ENCODE measurements at regions not wholly inside any gene's neighbourhood (a gene's known extent, or its start where the extent isn't known, plus 50 kb on each side); places are given as distances from the start of the nearest gene placed in this dataset.
A peak's percentile ranks its signal among the peaks of the same experiment; 100 is the strongest.

GRCh38 chr3:176916777-176917176, 280.5 kb downstream of the TBL1XR1 start:
- no peak overlapping the region for H3K27ac ChIP-seq

GRCh38 chr3:176914764-176915163, 282.5 kb downstream of the TBL1XR1 start:
- no peaks in the 10 kb centered on the region for H3K36me3 ChIP-seq (replicated peaks)
- H3K4me3 ChIP-seq (ENCODE audit: low read depth, low read length), result no peak overlapping the region
- no peak for TF ChIP-seq CTCF (IDR thresholded peaks at IDR 0.05; ENCODE audit: low read depth, low read length, missing control alignments)
- DNase-seq, result no peak
- H3K27ac ChIP-seq, result no peak overlapping the region
- no peaks in the 10 kb centered on the region for H3K27me3 ChIP-seq (replicated peaks)
- in situ Hi-C loops (cut with HindIII; ENCODE audit: low pct_ligation_motif_present, low sequenced_read_pairs), result no loop called here

More at GRCh38 chr3:176916777-176917176, 280.5 kb downstream of the TBL1XR1 start:
- no peak for DNase-seq
- in situ Hi-C loops (cut with HindIII; ENCODE audit: low pct_ligation_motif_present, low sequenced_read_pairs), result no loop called here
- TF ChIP-seq CTCF (IDR thresholded peaks at IDR 0.05; ENCODE audit: low read depth, low read length, missing control alignments), result no peak
- H3K27me3 ChIP-seq (replicated peaks), result no peaks in the 10 kb centered on the region
- no peaks in the 10 kb centered on the region for H3K36me3 ChIP-seq (replicated peaks)
- H3K4me3 ChIP-seq (ENCODE audit: low read depth, low read length), result no peak overlapping the region

- TF ChIP-seq CTCF (IDR thresholded peaks at IDR 0.05; ENCODE audit: low read depth, low read length, missing control alignments), result no peak
- no peak for DNase-seq
- in situ Hi-C loops (cut with HindIII; ENCODE audit: low pct_ligation_motif_present, low sequenced_read_pairs), result no loop called here
- Histone ChIP-seq H3K4me3 (ENCODE audit: low read depth, low read length) (no peak overlapping the region), H3K27ac (no peak overlapping the region), H3K27me3 (replicated peaks) (no peaks in the 10 kb centered on the region), H3K36me3 (replicated peaks) (no peaks in the 10 kb centered on the region)
Observed at GRCh38 chr3:176911579-176911978, 285.7 kb downstream of the TBL1XR1 start.

- no peaks in the 10 kb centered on the region for H3K27me3 ChIP-seq (replicated peaks)
- H3K4me3 ChIP-seq (ENCODE audit: low read depth, low read length), result no peak overlapping the region
- in situ Hi-C loops (cut with HindIII; ENCODE audit: low pct_ligation_motif_present, low sequenced_read_pairs), result no loop called here
- TF ChIP-seq CTCF (IDR thresholded peaks at IDR 0.05; ENCODE audit: low read depth, low read length, missing control alignments), result no peak
- no peaks in the 10 kb centered on the region for H3K36me3 ChIP-seq (replicated peaks)
- no peak for DNase-seq
- H3K27ac ChIP-seq, result no peak overlapping the region
Observed at GRCh38 chr3:176909044-176909443, 288.2 kb downstream of the TBL1XR1 start.

- peak; percentile 52 for DNase-seq
- Histone ChIP-seq H3K4me3 (ENCODE audit: low read depth, low read length) (no peak overlapping the region), H3K36me3 (replicated peaks) (no peaks in the 10 kb centered on the region), H3K27me3 (replicated peaks) (no peaks in the 10 kb centered on the region), H3K27ac (no peak overlapping the region)
- TF ChIP-seq CTCF (IDR thresholded peaks at IDR 0.05; ENCODE audit: low read depth, low read length, missing control alignments), result no peak
- in situ Hi-C loops (cut with HindIII; ENCODE audit: low pct_ligation_motif_present, low sequenced_read_pairs), result no loop called here
Observed at GRCh38 chr3:176906046-176906905, 291.0 kb downstream of the TBL1XR1 start.
